GM21390 (cell line): ENCODE measurements at regions not wholly inside any gene's neighbourhood (a gene's known extent, or its start where the extent isn't known, plus 50 kb on each side); places are given as distances from the start of the nearest gene placed in this dataset.

Experiments
- ATAC-seq: cut with Tn5 transposase; IDR thresholded peaks from one replicate; pipeline ENCODE4 v1.9.1; 2021; ENCODE audit not compliant: unreplicated experiment

- no peak for ATAC-seq
Measured at GRCh38 chr11:17157761-17158160, 50.0 kb downstream of the PIK3C2A start.

DNA sequence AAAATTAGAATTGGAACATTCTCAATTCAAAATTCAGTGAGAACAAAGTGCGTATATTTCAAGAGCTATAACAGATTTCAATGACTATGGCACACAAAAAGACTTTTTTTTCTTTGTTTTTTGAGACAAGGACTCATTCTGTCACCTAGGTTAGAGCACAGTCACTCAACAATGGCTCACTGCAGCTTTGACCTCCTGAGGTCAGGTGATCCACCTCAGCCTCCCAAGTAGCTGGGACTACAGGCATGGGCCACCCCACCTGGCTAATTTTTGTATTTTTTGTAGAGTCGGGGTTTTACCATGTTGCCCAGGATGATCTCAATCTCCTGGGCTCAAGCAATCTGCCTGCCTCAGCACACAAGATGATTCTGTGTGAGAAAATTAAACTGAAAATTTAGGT, 51.5 kb downstream of the PIK3C2A start:
- ATAC-seq = no peak

DNA sequence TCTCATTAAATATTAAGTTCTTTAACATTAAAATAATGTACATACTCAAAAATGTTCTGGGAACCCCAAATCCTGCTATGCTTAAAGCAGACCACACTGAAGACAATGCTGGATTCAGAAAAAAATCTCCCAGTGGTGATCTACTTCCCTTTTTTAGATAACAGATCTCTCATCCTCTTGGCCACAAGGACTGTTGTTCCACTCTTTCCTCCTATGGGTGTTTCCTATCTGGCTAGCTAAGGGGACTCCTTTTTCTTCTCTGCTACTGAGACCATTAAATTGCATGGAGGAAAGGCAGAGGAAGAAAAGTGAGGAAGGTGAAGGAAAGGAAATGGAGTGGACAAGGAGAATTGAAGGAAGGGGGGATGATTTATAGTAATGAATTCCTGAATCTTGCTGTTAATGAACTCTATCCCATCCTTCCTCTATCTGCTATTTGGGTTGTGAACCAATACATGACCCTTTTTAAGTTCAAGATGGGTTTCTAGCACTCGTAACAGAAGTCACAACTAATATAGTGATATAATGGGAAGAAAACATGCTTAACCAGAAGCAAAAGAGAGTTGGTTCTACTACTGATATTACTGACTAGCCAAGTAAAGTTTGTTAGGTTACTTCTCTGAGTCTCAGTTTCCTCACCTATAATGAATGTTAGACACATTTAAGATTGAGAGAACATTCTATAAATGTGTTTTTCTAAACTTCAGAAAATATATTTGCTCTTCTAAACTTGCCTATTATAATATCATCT, 53.2 kb downstream of the PIK3C2A start:
- no peak for ATAC-seq

DNA sequence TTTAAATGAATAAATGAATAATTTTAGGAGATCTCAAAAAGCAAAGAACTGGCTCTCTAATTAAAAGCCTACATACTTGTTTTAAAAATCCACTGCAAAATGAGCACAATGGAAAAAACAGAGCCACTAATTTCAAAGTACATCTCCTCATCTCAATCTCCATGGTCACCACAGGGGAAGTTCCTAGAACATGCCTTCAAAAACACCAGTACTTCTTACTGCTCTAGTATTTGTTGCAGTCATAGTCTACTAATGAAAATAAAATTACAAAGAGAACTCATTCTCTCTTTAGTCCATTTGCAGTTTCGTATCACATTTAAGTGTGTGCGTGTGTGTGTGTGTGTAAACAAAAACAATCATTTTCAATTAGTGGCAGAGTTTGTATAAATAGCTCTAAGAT, 54.0 kb downstream of the PIK3C2A start:
- no peak for ATAC-seq

GRCh38 chr11:17152306-17152705, 55.5 kb downstream of the PIK3C2A start:
- ATAC-seq = no peak

DNA sequence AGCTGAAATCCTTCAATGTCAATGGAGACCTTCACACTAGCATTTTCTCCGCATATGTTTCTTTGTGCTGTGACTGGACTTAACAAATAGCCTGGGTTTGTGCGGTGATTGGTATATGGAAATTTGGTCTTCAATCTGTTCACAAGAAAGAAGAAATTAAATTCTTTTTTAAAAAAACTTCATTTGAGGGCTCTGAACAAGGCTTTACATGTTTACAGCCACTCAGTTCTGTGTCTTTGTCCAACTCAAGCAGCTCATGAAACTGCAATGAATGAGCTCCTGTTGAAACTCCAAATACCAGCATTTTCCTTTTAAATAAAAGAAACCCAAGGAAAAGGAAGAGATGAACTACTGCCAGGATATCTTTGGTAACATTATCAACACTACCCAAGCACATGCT, 57.3 kb downstream of the PIK3C2A start:
- ATAC-seq = no peak

- no peak for ATAC-seq
Measured at GRCh38 chr11:17148536-17148935, 59.2 kb downstream of the PIK3C2A start.

DNA sequence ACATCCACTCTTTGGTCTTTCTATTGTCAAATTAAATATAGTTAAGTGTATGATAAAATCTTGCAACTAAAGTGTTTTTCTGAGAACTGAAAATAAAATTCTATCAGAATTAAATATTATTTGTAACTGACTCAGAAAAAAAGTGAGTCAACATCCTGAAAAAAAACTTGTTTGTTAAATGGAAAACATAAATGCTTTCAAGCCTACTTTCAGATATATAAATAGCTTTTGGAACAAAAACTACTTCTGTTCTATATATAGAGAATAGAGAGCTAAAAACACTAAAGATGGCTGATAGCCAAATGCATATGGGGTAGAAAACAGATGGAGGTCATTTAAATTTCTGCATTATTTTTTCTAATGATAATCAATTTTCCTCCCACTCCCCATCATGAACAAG, 61.8 kb downstream of the PIK3C2A start:
- peak; percentile 64 for ATAC-seq

DNA sequence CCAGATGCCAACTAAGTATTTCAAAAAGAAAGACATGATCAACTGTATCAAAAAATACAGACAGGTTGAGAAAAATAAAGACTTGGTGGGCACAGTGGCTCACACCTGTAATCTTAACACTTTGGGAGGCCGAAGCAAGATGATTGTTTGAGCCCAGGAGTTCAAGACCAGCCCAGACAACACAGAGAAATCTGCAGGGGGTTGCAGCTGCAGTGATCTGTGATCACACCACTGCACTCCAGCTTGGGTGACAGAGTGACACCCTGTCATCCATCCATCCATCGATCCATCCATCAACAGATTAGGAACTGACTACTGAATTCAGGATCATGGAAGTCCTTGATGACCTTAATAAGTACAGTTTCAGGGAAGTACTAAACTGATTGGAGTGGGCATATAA, 65.0 kb upstream of the RPS13 start:
- ATAC-seq = no peak

GRCh38 chr11:17141156-17141555, 63.7 kb upstream of the RPS13 start:
- ATAC-seq = no peak

GRCh38 chr11:17138562-17138961, 61.1 kb upstream of the RPS13 start:
- ATAC-seq = no peak

- no peak for ATAC-seq
Measured at GRCh38 chr11:17135916-17136683, 58.6 kb upstream of the RPS13 start.

DNA sequence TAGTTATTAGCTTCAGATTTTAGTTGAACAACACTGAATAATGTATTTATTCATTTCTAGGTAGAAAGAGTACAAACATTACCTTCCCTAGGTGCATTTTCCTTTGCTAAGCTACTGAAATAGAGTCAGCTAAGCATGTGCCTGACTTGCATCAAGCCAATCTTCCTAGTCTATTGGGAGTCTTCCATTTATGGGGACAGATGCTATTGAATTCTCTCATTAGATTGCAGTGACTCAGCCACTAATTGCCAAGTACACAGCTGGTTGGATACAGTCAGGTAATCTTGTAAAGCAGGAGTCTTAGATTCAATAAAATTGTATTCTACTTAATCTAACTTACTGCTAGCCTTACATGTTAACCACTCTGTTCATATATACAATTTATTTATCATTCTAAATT, 55.2 kb upstream of the RPS13 start:
- no peak for ATAC-seq

GRCh38 chr11:17129003-17129402, 51.5 kb upstream of the RPS13 start:
- ATAC-seq = no peak
